GM19351 (cell line): ENCODE measurements at regions not wholly inside any gene's neighbourhood (a gene's known extent, or its start where the extent isn't known, plus 50 kb on each side); places are given as distances from the start of the nearest gene placed in this dataset.

Experiments
- ATAC-seq: cut with Tn5 transposase; IDR thresholded peaks from one replicate; pipeline ENCODE4 v1.9.1; 2021; ENCODE audit warnings: mild to moderate bottlenecking, moderate library complexity; ENCODE audit not compliant: unreplicated experiment

DNA sequence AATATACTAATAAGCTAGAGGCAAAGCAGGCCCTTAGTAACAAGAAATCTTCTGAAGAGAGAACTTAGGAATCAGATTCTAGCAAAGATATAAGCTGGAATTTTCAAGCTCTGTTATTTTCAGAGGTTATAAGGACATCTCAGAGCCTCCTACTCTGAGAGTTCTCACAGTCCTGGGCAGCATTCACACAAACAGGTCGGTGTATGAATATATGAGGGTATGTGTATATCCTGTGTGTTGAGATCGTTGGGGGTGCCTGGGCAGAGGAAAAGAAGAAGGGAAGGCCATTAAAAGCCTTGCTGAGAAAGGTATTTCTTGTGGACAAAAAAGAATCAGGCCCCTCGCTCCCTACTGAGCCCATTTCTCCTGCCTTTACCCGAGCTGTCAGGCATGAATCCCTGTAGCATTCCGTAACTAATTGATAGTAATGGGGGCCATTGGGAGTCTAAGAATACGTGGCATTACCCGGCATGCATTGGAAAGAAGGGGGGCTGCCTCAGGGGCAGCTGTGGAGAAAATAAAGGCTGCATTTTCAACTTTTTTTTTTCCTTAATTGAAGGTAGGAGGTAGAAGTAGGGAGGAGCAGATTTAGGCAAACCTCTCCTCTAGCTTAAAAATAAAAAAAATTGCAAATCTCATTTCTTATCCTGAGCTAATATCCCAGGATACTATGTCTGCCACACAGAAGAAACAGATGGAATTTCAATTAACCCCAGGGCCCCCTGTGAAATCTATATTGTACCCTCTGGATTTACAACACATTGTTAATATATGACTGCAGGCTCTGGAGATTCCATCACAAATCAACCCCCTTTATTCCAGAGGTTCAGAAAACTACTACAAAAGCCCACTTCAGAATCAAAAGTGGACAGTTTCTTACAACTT is 103.8 kb downstream of the GTPBP8 start:
- no peak for ATAC-seq

DNA sequence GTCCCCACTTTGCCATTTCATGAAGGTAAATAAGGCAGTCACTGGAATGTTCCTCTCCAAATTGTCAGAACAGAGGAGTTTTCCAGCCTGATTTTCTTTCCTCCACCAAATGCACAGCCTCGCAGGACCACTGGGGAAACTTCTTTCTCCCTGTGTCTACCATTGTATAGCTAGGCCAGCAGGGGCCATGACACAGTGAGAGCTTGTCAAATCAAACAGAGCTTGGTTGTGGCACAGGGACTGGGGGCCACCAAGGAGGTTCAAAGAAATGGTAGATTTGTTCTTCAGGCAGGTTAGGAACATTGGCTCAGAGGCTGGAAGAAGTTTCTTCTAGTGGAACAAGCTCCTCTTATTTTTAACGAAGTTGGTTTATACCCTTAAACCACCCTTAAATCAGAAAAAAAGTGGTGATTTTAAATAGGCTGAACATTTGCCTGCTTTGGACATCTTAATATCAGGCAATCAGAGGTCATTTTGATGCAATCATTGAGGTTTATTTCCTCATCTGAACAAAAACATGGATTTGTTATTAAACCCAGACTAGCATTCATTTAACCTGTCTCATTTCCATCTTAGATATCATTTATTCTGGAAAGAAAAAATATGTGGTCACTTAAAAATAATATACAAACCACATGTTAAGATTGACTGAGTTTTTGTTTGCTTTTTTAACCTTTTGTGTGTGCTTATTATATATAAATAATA is 105.6 kb downstream of the GTPBP8 start:
- no peak for ATAC-seq

DNA sequence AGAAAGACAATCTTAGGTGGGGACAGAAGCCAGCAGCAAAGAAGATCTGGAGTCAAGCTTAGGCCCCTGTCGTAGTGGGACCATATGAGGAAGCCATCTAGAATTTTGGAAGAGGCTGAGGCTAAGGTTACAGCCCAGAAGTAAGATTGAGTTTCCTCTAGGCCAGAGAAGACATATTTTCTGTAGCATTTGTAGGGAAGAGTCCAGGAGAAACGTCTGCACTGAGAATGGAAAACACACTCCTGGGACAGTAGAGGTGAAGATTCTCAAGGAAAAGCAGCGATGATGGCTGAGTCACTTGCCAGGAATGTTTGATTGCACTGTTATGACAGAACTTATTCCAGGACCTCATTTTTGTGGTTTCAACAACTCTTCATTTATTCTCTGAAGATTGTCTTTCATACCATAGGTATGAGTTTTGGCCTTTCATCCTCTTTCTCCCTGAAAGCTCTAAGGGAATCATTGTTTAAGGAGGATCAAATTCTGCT is 107.2 kb downstream of the GTPBP8 start:
- ATAC-seq = no peak

DNA sequence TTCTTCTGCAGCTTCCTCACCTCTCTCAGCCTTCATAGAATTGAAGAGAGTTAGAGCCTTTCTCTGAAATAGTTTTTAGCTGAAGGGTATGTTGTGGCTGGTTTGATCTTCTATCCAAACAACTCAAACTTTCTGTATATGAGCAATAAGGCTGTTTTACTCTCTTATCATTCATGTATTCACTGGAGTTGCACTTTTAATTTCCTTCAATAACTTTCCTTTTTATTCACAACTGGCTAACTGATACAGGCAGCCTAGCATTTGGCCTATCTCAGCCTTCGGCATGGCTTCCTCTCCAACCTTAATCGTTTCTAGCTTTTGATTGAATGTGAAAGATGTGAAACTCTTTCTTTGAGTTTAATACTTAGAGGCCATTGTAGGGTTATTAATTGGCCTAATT is 109.3 kb downstream of the GTPBP8 start:
- no peak for ATAC-seq

DNA sequence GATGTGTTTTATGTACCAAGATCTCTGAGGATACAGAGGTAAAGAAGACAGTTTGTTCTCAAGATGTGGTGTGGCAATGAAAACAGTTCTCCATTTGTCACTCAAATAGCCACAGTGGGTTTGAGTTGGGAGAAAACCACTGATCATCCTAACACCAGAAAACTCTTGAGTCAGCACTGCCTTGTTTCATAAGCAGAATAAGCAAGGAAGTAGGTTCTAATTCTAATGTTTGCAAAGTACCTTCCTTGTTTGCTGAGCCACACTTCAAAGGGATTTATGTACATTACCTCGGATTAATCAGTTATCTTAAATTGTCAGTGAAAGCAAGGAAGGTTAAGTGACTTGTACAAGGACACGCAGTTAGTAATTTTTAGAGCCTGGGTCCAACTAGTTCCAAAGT is 107.8 kb upstream of the BOC start:
- no peak for ATAC-seq

DNA sequence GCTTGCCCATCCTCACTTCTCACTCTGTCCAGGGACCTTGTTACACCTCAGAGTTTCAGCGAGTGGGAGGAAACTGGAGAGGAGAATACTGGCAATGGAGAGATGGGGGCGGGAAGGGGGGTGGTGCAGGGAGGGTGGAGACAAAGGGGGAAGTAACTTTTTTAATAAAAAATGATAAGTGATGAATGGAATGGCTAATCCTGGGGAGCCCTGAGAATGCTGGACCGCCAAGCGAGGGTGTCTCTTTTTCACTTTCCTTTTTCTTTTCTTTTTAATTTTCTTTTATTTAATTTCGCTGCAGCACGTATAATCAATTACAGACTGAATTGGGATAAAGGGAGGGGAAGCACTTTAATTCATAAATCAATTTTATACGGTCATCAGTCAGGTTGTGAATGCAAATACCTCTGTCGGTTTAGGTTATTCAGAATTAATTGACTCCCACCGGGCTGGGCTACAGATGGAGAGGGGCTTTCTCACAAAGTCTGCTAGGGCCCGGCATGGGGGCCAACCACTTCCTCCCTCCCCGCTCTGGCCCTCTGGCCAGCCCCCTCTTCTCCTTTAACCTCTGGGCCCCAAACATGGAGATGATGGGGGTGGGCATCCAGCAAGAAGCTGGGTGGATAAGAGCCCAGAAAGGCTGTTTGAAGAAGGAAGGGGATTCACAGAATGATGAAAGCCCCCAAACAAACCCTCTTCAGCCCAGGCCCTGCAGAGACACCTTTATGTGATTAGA is 106.8 kb upstream of the BOC start:
- no peak for ATAC-seq

DNA sequence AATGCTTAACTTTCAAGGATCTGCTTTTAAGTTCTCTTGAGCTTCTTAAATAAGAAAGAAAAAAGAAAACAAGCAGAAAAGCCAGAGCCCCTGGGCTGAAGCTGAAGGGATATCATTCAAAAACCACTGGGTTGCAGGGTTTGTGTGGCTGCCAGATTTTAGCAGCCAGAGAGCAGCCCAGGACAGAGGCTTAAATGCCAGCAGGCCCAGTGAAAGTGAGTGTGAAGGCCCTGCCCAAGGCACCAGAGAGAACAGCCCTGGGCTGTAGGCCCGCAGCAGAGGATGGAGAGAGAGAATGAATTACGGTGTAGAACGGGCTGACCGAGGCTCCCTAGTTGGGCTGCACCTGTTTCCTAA is 106.3 kb upstream of the BOC start:
- ATAC-seq = no peak

DNA sequence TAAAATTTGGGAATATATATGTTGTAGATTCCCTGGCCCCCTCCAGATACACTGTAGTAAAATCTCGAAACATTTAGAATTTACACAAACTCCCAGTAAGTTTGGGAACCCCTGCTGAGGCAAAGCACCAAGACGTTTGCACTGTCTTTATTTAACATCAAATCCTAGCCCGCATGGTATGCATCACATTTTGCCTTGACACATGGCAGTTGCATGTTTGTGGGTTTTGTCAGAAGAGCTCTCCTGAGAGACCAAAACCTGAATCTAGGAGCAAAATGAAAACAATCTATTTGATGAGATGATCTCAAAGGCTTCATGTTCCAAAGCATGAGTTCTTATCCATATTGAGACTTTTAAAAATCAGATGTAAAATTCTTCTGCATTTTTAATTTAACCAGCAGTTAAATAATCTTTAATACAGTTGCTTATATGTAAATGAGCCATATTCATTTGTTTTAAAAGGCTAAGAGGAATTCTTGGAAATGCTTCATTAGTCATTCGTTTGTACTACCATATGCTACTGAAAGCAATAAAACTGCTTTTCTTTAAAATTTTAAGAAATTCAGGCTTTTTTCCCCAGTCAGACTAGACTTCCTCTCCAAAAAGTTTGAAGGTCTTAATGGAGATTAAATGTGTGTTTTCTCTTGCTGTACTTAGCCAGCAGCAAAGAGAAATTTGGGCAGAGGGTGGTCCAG is 105.2 kb upstream of the BOC start:
- ATAC-seq = no peak

DNA sequence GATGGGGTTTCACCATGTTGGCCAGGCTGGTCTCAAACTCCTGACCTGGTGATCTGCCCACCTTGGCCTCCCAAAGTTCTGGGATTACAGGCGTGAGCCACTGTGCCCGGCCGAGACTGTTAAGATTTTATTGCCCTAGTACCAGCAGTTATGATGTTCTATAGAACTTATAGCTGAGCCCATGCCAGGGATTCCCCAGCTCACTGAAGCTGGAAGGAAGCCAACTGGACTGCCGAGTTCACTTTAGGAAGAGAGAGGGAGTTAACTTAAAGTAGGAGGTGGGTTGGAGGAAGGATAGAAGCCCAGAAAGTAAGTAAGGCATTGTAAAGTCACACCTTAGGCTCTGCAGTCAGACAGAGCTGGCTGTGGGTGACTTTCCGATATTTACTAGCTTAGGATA is 101.1 kb upstream of the BOC start:
- no peak for ATAC-seq

DNA sequence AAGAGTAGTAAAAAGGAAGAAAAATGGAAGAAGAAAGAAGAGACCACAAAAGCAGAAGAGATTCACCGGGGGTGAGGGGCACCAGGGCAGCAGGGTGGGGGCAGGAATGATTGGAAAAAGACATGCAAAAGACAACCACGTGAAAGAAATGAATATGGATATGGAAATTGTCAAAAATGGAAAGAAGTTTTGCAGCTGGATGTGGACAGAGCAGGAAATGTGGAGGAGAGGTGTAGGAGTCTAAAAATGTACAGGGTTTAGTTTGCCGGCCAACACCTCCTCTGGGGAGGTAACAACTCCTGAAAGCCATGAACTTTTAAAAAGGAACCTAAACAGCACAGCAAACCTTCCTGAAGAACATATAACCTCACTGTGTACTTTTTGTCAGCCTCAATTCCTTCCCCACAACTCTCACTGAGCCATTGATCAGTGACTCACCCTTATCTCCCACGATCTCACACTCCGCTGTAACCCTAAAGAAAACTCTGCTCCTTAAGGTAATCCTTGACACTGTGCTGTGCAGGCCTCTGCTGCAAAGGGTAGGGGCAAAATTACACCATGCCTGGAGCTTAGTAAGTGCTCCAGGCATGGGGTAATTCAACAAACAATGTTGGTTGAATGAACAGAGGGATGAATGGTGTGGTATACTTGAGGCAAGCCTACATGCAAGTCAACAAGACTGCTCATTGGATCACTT is 100.2 kb upstream of the BOC start:
- ATAC-seq = no peak

DNA sequence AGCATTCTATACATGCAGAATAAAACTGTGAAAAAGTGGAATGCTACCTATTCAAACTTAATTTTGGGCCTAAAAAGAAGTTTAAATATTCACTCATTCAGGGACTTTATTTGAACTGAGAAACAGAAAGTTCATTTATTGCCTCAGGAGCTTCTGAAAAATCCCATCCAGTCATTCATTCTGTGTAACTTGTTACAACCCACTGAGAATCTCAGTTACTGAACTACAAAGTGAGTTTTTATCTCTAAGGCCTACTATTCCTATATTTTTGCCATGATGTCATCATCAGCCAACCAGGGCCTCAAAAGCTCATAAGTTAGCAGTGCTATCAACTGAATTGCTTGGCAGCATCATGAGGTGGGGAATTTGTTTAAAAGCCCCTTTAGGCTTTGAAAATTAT is 98.0 kb upstream of the BOC start:
- no peak for ATAC-seq

DNA sequence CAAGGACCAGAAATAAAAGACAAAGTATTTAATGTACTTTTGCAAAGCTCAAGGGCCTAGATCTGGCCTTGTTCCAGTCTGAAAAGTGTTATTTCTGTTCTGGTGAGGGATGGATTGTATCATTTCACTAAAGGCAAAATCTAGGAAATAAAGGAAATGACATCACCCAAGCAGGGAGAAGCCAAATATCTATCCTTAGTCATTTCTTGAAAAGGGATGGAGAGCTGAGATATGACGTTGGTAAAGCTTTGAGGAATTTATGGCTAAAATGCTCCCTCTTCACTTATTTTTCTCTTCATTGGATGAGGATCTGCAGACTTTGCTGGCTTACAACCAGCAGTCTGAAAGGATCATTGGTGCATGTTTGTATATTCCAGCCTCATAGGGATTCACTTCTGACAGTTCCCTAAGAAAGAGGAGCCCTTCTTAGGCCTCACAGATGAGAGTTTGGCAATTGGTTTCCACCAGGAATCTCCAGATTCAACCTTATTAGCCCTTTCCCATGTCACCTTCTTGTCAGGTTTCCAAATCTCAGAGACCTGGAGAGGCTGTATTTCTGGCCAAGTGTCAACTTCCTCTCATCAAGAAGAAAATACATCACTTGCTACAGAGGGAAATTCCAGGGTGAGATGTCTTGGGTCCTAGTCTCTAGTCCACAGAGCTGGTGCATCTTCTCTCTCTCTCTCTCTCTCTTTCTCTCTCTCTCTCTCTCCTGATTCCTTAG is 93.7 kb upstream of the BOC start:
- ATAC-seq = no peak

DNA sequence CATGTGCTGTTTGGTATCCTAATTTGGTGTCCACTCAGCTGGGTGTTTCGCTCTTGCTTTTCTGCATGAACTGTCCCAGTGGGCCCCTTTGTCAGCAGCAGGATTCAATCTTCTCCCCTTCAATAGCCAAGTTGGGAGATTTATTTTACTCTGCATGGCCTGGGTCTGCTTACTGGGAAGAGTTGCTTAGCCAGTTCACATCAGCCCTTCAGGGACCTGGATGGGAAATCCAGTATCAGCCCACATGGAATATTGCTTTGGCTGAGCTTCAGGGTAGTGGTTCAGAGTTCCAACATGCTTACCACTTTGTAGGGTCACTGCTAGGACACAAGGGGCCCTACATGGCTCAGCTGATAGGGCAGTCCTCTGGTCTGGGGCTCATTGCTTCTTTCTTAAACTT is 93.0 kb upstream of the BOC start:
- no peak for ATAC-seq

DNA sequence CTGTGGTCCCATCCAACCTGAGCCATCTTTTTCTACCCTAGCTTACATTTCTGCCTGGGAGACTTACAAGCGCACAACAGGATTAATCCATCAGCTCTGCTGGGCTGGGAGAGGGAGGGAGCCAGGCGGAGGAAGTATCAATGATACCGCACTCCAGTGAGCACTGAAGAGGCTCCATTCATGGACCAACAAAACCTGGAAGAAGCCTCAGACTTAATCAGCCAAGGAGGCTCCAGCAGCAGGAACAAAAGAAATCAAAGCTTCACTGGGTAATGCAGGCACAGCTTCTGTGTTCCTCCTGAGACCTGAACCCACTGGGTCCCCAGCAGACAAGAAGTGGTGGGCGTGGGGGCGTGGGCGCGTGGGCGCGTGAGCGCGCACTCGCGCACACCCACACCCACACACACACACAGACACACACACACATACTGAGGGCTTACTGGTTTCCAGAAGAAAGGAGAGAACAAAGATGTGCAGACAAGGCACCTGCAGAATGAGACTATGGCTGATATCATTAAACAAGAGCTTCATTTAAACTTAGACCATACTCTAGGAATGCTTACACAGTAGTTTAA is 87.0 kb upstream of the BOC start:
- no peak for ATAC-seq

DNA sequence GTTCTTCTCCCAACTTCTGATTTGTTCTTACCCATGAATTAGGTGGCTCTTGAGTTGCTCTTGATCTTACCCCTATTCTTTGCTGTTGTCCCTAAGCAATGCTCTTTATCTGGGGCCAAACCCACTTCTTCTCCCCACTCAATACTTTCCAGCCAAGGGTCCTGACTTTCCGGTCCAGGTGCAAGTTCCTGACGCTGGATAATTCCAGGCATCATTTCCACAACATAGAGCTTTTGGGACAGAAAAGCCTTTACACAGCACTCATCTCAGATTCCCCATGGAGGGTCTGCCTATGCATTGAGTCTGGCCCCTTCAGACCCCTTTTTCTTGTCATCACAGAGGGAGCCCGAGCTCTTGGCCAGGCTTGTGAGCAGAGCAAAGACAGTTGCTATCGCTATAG is 85.4 kb upstream of the BOC start:
- ATAC-seq = no peak

DNA sequence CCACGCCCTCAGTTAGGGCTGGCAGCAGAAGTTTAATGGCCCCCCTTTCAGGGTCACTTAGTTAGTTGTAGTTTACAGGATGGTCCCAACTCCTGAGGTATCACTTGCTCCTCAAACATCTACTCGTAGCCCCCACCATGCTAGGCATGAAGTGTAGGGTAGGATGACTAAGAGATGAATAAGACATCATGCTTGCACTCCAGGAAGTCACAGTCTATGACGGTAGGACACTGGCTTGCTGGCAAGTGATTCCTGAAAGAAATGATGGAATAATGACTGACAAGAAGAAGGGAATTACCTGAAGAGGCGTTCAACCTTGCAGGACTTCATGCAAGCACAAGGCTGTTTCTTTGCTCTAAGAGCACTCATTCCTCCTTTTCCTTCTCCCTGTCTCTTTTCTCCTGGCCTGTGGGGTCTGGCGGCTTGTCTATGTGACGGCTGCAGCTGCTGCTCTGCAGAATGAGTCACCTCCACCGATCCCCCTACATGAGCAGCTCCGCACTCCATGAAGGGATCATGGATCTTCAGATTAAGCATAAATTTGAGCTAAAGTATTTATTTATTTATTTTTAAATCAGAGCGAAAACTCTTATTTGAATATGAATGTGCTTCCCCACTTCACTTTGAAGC is 82.9 kb upstream of the BOC start:
- no peak for ATAC-seq

DNA sequence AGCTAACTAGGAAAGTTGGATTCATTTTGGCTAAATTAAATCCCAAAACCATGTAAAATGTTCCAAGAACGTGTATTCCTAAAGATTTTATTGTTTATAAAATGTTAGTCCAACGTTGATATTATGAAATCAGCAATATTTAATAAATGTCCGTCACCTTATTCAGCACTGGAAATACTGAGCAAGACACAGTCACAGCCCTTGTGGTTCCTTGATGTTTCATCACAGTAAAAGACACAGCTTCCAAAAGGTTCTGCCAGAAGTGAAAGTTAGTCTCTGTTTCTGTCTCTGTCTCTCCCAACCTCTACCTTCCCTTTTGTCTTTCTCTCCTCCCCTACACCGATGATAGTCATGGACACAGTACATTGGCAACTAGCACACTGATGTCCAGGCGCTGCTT is 82.2 kb upstream of the BOC start:
- ATAC-seq = no peak

DNA sequence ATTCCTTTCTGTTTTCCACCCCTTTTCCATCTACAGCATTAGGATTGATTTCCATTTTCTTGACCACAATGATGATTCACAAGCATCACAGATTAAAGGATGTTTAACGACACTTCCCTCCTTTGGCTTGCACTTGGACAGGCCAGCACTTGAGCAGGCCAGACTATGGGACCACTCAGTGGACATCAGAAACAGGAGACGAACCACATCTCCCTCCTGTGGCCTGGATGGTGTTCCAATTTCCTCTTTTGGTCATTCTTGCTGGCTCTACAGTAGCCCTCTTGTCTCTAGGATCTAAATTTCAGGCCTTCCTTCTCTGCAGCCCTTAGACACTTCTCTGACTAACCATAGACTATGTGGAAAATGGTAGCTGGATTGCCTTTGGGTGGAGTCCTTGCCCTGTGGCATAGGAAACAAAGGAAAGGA is 78.8 kb upstream of the BOC start:
- no peak for ATAC-seq

DNA sequence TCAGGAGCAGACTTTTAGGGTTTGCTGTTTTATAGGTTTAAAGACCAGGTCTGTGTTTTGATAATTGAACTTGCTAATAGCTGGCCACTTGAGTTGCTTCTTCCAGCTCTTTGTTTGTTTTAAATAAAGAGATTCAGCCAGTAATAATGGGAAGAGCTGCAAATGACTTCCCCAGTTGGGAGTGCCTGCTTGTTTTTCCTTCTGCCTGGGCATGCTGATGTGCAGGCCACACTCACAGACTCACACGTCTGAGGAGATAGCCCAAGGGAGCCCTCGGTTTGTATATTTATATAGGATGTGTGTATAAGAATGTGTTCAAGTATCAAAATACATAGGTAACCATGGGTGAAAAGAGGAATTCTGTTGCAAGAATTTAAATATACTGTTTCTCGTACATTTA is 78.2 kb upstream of the BOC start:
- ATAC-seq = no peak
